GM12878 (cell line): ENCODE measurements at regions not wholly inside any gene's neighbourhood (a gene's known extent, or its start where the extent isn't known, plus 50 kb on each side); places are given as distances from the start of the nearest gene placed in this dataset.

Experiments used
- ATAC-seq: fragments of 200-7000 bp; cut with Tn5 transposase; 3 replicates; pipeline ENCODE4 v1.9.1; 2020; ENCODE audit warnings: mild to moderate bottlenecking, moderate library complexity
- BruUV-seq: library from RNA; stranded (reverse); fragments of 400-500 nt; replicated peaks from 2 replicates; lab custom pipeline; 2021; lab: Mats Ljungman, UMichigan
- CTCF ChIA-PET: fragments of 300-600 bp; sonication (Branson Sonifier 250); formaldehyde crosslinking; extraction: SDS; loops from one replicate; lab custom pipeline; 2021; ENCODE audit warnings: inconsistent platforms; lab: Yijun Ruan, JAX
- POLR2A ChIA-PET: fragments of 350-600 bp; formaldehyde crosslinking; extraction: SDS; loops from one replicate; lab custom pipeline; 2021; ENCODE audit warnings: inconsistent platforms; lab: Charles Lee
- RAD21 ChIA-PET: fragments of 300-600 bp; sonication (Branson Sonifier 250); formaldehyde crosslinking; loops from one replicate; lab custom pipeline; 2023; ENCODE audit warnings: antibody characterized with exemption; ENCODE audit not compliant: unreplicated experiment; lab: Charles Lee
- SMC1A ChIA-PET: fragments of 300-600 bp; sonication (Branson Sonifier 250); formaldehyde crosslinking; loops from one replicate; lab custom pipeline; 2023; ENCODE audit not compliant: unreplicated experiment, uncharacterized antibody; lab: Charles Lee
- DNase-seq: peaks from one replicate; pipeline ENCODE4 v3.0.0-alpha.2; 2011; ENCODE audit warnings: low read depth, low spot score
- FAIRE-seq: peaks from 3 replicates; lab custom pipeline; 2011; peaks lifted over from hg19 to GRCh38; lab: Jason Lieb, UNC
- H2AFZ ChIP-seq: 2 replicates; pipeline ENCODE4 v1.6.0; 2011; ENCODE audit warnings: low read depth, low read length, control low read depth; ENCODE audit not compliant: control insufficient read depth
- H3K27ac ChIP-seq: 2 replicates; pipeline ENCODE4 v1.5.1; 2011; ENCODE audit warnings: control low read depth; ENCODE audit not compliant: control insufficient read depth, insufficient read depth
- H3K27me3 ChIP-seq, 2 experiments: replicated peaks in 1 of 2; 2 replicates each; pipeline versions ENCODE4 v1.6.0 to v1.6.1; 2011; ENCODE audit warnings: low read length in 1 of 2; ENCODE audit not compliant: control insufficient read depth in 2 of 2, insufficient read depth in 2 of 2
- H3K36me3 ChIP-seq, 2 experiments: 2 replicates each; pipeline ENCODE4 v1.5.1; 2011; ENCODE audit warnings: low read length in 1 of 2; ENCODE audit not compliant: control insufficient read depth in 2 of 2, insufficient read depth in 2 of 2
- H3K4me1 ChIP-seq: 2 replicates; pipeline ENCODE4 v1.6.1; 2011; ENCODE audit warnings: mild to moderate bottlenecking, low read length, moderate library complexity, mixed read lengths; ENCODE audit not compliant: control insufficient read depth, insufficient read depth
- H3K4me2 ChIP-seq: 2 replicates; pipeline ENCODE4 v1.6.0; 2011; ENCODE audit warnings: control low read depth; ENCODE audit not compliant: control insufficient read depth, insufficient read depth
- H3K4me3 ChIP-seq: fragments of 200-600 bp; sonication (generic); 2 replicates; pipeline ENCODE4 v1.5.1; 2016
- H3K79me2 ChIP-seq: 2 replicates; pipeline ENCODE4 v1.6.0; 2011; ENCODE audit warnings: low read length; ENCODE audit not compliant: control insufficient read depth, insufficient read depth
- H3K9ac ChIP-seq: 2 replicates; pipeline ENCODE4 v1.8.0; 2011; ENCODE audit warnings: low read length, control low read depth, mixed read lengths; ENCODE audit not compliant: control insufficient read depth, insufficient read depth
- H3K9me3 ChIP-seq: replicated peaks from 3 replicates; pipeline ENCODE4 v1.5.1; 2011; ENCODE audit warnings: mild to moderate bottlenecking, low read length; ENCODE audit not compliant: control insufficient read depth, insufficient read depth
- H4K20me1 ChIP-seq: 2 replicates; pipeline ENCODE4 v1.6.0; 2011; ENCODE audit not compliant: control insufficient read depth, insufficient read depth
- BACH1 ChIP-seq: fragments of 450-650 bp; IDR thresholded peaks from 2 replicates; pipeline ENCODE4 v1.6.1; 2017; ENCODE audit warnings: mild to moderate bottlenecking, borderline replicate concordance
- CBX5 ChIP-seq: sonication (generic); IDR thresholded peaks from 2 replicates; pipeline ENCODE4 v1.6.1; 2016; ENCODE audit warnings: low read depth, moderate library complexity, mild to moderate bottlenecking, inconsistent platforms
- E2F4 ChIP-seq: IDR thresholded peaks from 2 replicates; pipeline ENCODE4 v1.6.1; 2012; ENCODE audit warnings: low read depth, low read length, improper control_type of control experiment
- MYB ChIP-seq: fragments of 150-350 bp; IDR thresholded peaks from 2 replicates; pipeline ENCODE4 v1.6.1; 2014; ENCODE audit warnings: mild to moderate bottlenecking, low read depth, low read length, borderline replicate concordance
- NFYA ChIP-seq: IDR thresholded peaks from 2 replicates; pipeline ENCODE4 v1.6.1; 2011; ENCODE audit warnings: low read depth, mild to moderate bottlenecking, low read length, improper control_type of control experiment, borderline replicate concordance
- TBL1XR1 ChIP-seq: IDR thresholded peaks from 2 replicates; pipeline ENCODE4 v1.6.1; 2012; ENCODE audit warnings: low read depth, low read length, improper control_type of control experiment
- ZNF207 ChIP-seq: fragments of 450-650 bp; IDR thresholded peaks from 2 replicates; pipeline ENCODE4 v1.6.1; 2014; ENCODE audit warnings: antibody characterized with exemption, mild to moderate bottlenecking, borderline replicate concordance
- ZNF274 ChIP-seq: IDR thresholded peaks from one replicate; pipeline ENCODE4 v1.8.0; 2011; ENCODE audit not compliant: insufficient read length, insufficient read depth
- WGBS: methylation state at CpG from one replicate; pipeline ENCODE4 v1.1.6; 2016; ENCODE audit warnings: low lambda C conversion rate; ENCODE audit not compliant: insufficient replicate concordance, insufficient coverage; ENCODE audit errors: missing lambda C conversion rate; 5-methylcytosine and 5-hydroxymethylcytosine counted together
- in situ Hi-C: fragments of 300-500 bp; cut with MboI; formaldehyde crosslinking; loops from 9 replicates; pipeline ENCODE4 v1.14.3; 2018; ENCODE audit warnings: mixed read lengths
- intact Hi-C: fragments of 100-400 bp; cut with micrococcal nuclease; formaldehyde crosslinking; loops from one replicate; pipeline ENCODE4 v1.14.2; 2022; ENCODE audit not compliant: unreplicated experiment
- TF ChIP-seq, protein P1 (sequence below): fragments of 450-650 bp; formaldehyde crosslinking; IDR thresholded peaks from 2 replicates; pipeline ENCODE4 v1.4.0; 2022; ENCODE audit warnings: mild to moderate bottlenecking, moderate library complexity

DNA sequence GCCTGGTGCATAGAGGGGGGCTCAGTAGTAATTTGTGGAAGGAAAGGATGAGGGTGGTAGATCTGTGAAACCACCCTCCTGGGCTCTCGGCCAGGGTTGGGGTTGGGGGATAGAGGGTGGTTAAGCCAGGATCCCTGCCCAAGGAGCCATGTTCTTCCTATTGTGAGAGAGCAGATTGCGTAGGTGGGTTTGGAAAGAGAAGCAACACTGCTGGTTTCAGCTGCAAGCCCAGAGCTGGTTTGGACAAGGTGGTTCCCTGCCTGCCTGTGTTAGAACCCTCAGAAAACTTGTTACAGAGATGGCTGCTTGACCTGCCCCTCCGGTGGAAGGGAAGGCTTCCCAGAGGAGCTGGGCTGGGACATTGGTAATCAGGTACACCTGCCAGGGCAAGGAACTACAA, 131.2 kb upstream of the HAND1 start:
- FAIRE-seq (no peak), ATAC-seq (no peak), DNase-seq (no peak)
- H3K27ac ChIP-seq = no peak overlapping the region
- no peak overlapping the region for H3K4me3 ChIP-seq
- H3K79me2 ChIP-seq = no peaks in the 10 kb centered on the region
- no peak overlapping the region for H2AFZ ChIP-seq
- no peak overlapping the region for H3K9ac ChIP-seq
- 45% methylated on average over 3 of the region's 3 CpGs for WGBS
- ChIA-PET CTCF (interaction anchor here (1.0 to 10.0 kb wide), 9 partner anchors 20 to 537 kb away, joined by 3 to 121 read pairs (median 6); no protein-coding TSS in a partner anchor), RAD21 (interaction anchor here (1.2 to 5.6 kb wide), 2 partner anchors 139 to 142 kb away, joined by 3 to 52 read pairs; no protein-coding TSS in a partner anchor), POLR2A (no interaction called here), SMC1A (interaction anchor here (0.6 to 8.8 kb wide), 4 partner anchors 40 to 141 kb away, joined by 3 to 81 read pairs (median 4); no protein-coding TSS in a partner anchor)
- BruUV-seq = no TSS peak
- no peak for TF ChIP-seq MYB
- no peak for TF ChIP-seq CBX5
- H3K36me3 ChIP-seq = no peaks in the 10 kb centered on the region
- H3K9me3 ChIP-seq = no peaks in the 10 kb centered on the region
- intact Hi-C loops (no loop called here), in situ Hi-C loops (loop anchor here (5.0 to 10.0 kb wide), 2 partner anchors 142 to 534 kb away; no protein-coding TSS in a partner anchor)
- H3K4me1 ChIP-seq = peaks cover 12% of the 10 kb centered on the region
- H3K4me2 ChIP-seq = no peak overlapping the region
- peaks cover 4 to 7% of the 10 kb centered on the region in 2 experiments; a peak in 3 of 4 replicates for H3K27me3 ChIP-seq
- H4K20me1 ChIP-seq = no peaks in the 10 kb centered on the region

DNA sequence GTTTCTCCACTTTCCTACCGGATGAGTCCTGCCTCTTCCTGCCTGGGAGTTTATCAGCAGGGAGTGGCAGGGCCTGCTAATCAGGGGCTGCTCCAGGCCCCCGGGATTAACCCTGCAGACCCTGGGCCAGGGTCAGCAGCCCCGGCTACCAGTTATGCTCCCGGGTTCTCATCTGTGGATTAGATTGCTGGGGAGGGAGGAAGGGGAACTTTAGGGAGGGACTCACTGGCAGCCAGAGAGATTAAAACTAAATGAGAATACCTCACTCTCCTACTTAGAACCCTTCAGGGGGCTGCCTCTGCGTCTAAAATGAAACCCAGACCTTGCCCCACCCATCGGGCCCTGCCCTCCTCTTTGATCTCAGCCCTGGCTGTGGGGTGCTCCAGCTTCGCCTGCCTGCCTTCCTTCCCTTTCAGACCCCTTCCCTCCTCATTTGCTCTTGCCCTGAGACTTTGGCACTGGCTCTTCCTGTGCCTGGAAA, 130.5 kb upstream of the HAND1 start:
- ChIA-PET CTCF (interaction anchor here (1.1 to 10.0 kb wide), 6 partner anchors 19 to 536 kb away, joined by 3 to 121 read pairs (median 10); no protein-coding TSS in a partner anchor), POLR2A (no interaction called here)
- no peak for FAIRE-seq

More for the DNA sequence above, 130.5 kb upstream of the HAND1 start:
- no peak for DNase-seq
- Histone ChIP-seq H3K4me2 (no peak overlapping the region), H3K36me3 (no peaks in the 10 kb centered on the region), H3K9ac (no peak overlapping the region), H3K79me2 (no peaks in the 10 kb centered on the region), H3K27me3 (peaks cover 4 to 7% of the 10 kb centered on the region in 2 experiments; a peak in 3 of 4 replicates), H3K27ac (no peak overlapping the region), H2AFZ (no peak overlapping the region), H3K9me3 (no peaks in the 10 kb centered on the region), H3K4me3 (no peak overlapping the region), H4K20me1 (no peaks in the 10 kb centered on the region), H3K4me1 (peaks cover 12% of the 10 kb centered on the region)
- ChIA-PET SMC1A (interaction anchor here (0.7 to 8.8 kb wide), 2 partner anchors 84 to 141 kb away, joined by 4 to 81 read pairs; no protein-coding TSS in a partner anchor), RAD21 (interaction anchor here (1.2 to 5.6 kb wide), 2 partner anchors 88 to 141 kb away, joined by 3 to 52 read pairs; no protein-coding TSS in a partner anchor)
- no TSS peak for BruUV-seq
- intact Hi-C loops = no loop called here
- TF ChIP-seq BACH1 (no peak), E2F4 (no peak), ZNF207 (no peak), NFYA (no peak), TBL1XR1 (no peak), ZNF274 (no peak)
- TF ChIP-seq, protein P1, sequence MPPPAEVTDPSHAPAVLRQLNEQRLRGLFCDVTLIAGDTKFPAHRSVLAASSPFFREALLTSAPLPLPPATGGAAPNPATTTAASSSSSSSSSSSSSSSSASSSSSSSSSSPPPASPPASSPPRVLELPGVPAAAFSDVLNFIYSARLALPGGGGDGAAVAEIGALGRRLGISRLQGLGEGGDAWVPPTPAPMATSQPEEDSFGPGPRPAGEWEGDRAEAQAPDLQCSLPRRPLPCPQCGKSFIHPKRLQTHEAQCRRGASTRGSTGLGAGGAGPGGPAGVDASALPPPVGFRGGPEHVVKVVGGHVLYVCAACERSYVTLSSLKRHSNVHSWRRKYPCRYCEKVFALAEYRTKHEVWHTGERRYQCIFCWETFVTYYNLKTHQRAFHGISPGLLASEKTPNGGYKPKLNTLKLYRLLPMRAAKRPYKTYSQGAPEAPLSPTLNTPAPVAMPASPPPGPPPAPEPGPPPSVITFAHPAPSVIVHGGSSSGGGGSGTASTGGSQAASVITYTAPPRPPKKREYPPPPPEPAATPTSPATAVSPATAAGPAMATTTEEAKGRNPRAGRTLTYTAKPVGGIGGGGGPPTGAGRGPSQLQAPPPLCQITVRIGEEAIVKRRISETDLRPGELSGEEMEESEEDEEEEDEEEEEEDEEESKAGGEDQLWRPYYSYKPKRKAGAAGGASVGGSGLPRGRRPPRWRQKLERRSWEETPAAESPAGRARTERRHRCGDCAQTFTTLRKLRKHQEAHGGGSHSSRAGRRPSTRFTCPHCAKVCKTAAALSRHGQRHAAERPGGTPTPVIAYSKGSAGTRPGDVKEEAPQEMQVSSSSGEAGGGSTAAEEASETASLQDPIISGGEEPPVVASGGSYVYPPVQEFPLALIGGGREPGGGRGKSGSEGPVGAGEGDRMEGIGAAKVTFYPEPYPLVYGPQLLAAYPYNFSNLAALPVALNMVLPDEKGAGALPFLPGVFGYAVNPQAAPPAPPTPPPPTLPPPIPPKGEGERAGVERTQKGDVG (CRISPR knock-in tag) = no peak
- no peak for ATAC-seq
- 14% methylated on average over 7 of the region's 7 CpGs for WGBS
- in situ Hi-C loops = loop anchor here (5.0 to 10.0 kb wide), 2 partner anchors 141 to 534 kb away; no protein-coding TSS in a partner anchor
